ENCODE measurements at regions not wholly inside any gene's neighbourhood (a gene's known extent, or its start where the extent isn't known, plus 50 kb on each side); places are given as distances from the start of the nearest gene placed in this dataset.

GRCh38 chr4:65126200-65126599 lies 544.1 kb downstream of the EPHA5 start:
- no peak for TF ChIP-seq CTCF (IDR thresholded peaks at IDR 0.05)
- no peak for TF ChIP-seq POLR2A (IDR thresholded peaks at IDR 0.05)

Data from right lobe of liver (tissue), 4 donors.